GM18951 (cell line): ENCODE measurements at regions not wholly inside any gene's neighbourhood (a gene's known extent, or its start where the extent isn't known, plus 50 kb on each side); places are given as distances from the start of the nearest gene placed in this dataset.

ENCODE experiments used
- POLR2A ChIP-seq: IDR thresholded peaks from 4 replicates; pipeline ENCODE4 v1.6.1; 2011; ENCODE audit warnings: mild to moderate bottlenecking; ENCODE audit not compliant: insufficient read length, insufficient read depth; ENCODE audit errors: extremely low read depth
- in situ Hi-C: fragments of 300-500 bp; cut with MboI; formaldehyde crosslinking; loops from one replicate; pipeline ENCODE4 v1.12.0; 2022; ENCODE audit warnings: low sequenced_read_pairs, mixed read lengths, inconsistent platforms; ENCODE audit not compliant: unreplicated experiment

- TF ChIP-seq POLR2A, result no peak
- in situ Hi-C loops, result no loop called here
Observed at GRCh38 chr12:124452576-124453331, 114.7 kb downstream of the NCOR2 start.

- in situ Hi-C loops, result no loop called here
- no peak for TF ChIP-seq POLR2A
Observed at GRCh38 chr12:124451637-124452243, 115.7 kb downstream of the NCOR2 start.

GRCh38 chr12:124451016-124451415, 116.4 kb downstream of the NCOR2 start:
- TF ChIP-seq POLR2A, result no peak
- in situ Hi-C loops, result no loop called here

- in situ Hi-C loops, result no loop called here
- TF ChIP-seq POLR2A, result no peak
Observed at GRCh38 chr12:124450376-124450750, 117.0 kb downstream of the NCOR2 start.

GRCh38 chr12:124449623-124450375, 117.6 kb downstream of the NCOR2 start:
- no peak for TF ChIP-seq POLR2A
- in situ Hi-C loops, result no loop called here

GRCh38 chr12:124448955-124449622, 118.3 kb downstream of the NCOR2 start:
- in situ Hi-C loops, result no loop called here
- no peak for TF ChIP-seq POLR2A

- in situ Hi-C loops, result no loop called here
- no peak for TF ChIP-seq POLR2A
Observed at GRCh38 chr12:124448241-124448954, 119.0 kb downstream of the NCOR2 start.

- TF ChIP-seq POLR2A, result no peak
- in situ Hi-C loops, result no loop called here
Observed at GRCh38 chr12:124446364-124446763, 121.0 kb downstream of the NCOR2 start.

GRCh38 chr12:124445826-124446225, 121.6 kb downstream of the NCOR2 start:
- in situ Hi-C loops, result no loop called here
- TF ChIP-seq POLR2A, result no peak

- in situ Hi-C loops, result no loop called here
- TF ChIP-seq POLR2A, result no peak
Observed at GRCh38 chr12:124445121-124445718, 122.2 kb downstream of the NCOR2 start.

GRCh38 chr12:124443931-124444712, 123.3 kb downstream of the NCOR2 start:
- no peak for TF ChIP-seq POLR2A
- in situ Hi-C loops, result no loop called here

GRCh38 chr12:124442772-124443445, 124.5 kb downstream of the NCOR2 start:
- in situ Hi-C loops, result no loop called here
- TF ChIP-seq POLR2A, result no peak
